Stimulated activated memory B cell treated with anti-CD40 and anti-IgM and Interleukin-4, amounts not matched to agents 10 μg/mL and 1 μg/mL and 100 μg/mL, for 72 hours (primary cell): ENCODE measurements at regions not wholly inside any gene's neighbourhood (a gene's known extent, or its start where the extent isn't known, plus 50 kb on each side); places are given as distances from the start of the nearest gene placed in this dataset.
"Not testable (repeated sequence)": the region's sequence is repeated elsewhere in the genome, so short reads cannot be mapped to it uniquely, and the experiment has no call there.

Experiments used
- ATAC-seq: fragments of 150-1000 bp; cut with Tn5 transposase; 2 replicates; pipeline ENCODE4 v1.10.0; 2021
- H3K27ac Mint-ChIP-seq: one replicate; pipeline ENCODE4 v1.8.0; 2022; ENCODE audit warnings: mild to moderate bottlenecking, mixed read lengths
- H3K27me3 Mint-ChIP-seq: one replicate; pipeline ENCODE4 v1.8.0; 2022; ENCODE audit warnings: mixed read lengths
- H3K36me3 Mint-ChIP-seq: one replicate; pipeline ENCODE4 v1.8.0; 2022; ENCODE audit warnings: mixed read lengths
- H3K4me1 Mint-ChIP-seq: one replicate; pipeline ENCODE4 v1.8.0; 2022; ENCODE audit warnings: mixed read lengths
- H3K4me3 Mint-ChIP-seq: one replicate; pipeline ENCODE4 v1.8.0; 2022; ENCODE audit warnings: mild to moderate bottlenecking, moderate library complexity, mixed read lengths
- H3K9me3 Mint-ChIP-seq: one replicate; pipeline ENCODE4 v1.8.0; 2022; ENCODE audit warnings: mixed read lengths

DNA sequence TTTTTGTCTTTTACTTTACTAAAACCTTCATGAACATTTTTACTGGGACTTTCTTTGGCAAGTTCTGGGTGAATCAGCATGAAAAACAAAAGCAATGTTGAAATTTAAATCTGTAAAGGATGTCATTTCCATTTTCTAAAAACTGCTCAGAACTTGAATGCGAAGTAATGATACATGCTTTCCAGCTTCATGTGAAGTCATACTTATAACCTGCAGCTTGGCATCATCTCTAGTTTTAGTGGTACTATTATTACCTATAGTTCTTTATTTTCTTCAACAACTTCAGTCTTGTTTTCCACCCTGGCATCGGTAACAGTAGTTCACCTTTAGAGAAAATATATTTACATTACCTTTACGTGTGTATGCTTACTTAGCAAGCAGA is 421.4 kb upstream of the DIPK2B start:
- Mint-ChIP-seq H3K4me3 (no peak overlapping the region), H3K4me1 (no peaks in the 10 kb centered on the region), H3K27me3 (no peaks in the 10 kb centered on the region), H3K27ac (no peak overlapping the region), H3K9me3 (peaks cover 4% of the 10 kb centered on the region), H3K36me3 (no peaks in the 10 kb centered on the region)
- no peak for ATAC-seq

DNA sequence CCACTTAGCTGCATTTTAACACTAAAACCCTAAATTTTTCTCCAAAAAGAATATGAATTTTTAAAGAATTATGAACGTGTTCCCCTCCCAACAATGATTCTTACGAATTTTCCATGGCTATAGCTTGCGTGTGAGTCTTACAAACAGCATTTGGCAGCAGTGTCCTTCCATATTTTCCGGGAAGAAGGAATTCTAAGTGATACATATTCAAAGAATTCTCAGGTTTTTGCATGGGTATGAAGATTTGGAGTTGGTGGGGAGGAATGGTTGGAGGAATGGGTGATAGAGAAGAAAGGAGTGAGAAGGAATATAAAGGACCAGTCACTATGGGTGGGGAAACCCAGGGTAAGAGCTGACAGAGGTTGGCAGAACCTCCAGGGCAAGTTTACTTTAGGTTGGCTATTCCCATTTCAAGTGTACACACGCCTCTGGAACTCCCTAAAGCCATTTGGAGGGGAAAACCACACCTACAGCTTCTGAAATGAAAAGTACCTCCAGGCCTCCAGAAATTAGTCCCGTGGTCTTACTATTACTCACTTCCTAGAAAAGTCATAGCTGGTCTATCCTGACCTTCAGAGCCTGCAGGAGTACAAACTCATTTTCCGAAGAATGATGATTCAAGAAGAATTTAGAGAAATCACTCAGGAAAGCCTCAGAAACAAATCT is 420.8 kb upstream of the DIPK2B start:
- no peaks in the 10 kb centered on the region for H3K4me1 Mint-ChIP-seq
- H3K36me3 Mint-ChIP-seq = no peaks in the 10 kb centered on the region

DNA sequence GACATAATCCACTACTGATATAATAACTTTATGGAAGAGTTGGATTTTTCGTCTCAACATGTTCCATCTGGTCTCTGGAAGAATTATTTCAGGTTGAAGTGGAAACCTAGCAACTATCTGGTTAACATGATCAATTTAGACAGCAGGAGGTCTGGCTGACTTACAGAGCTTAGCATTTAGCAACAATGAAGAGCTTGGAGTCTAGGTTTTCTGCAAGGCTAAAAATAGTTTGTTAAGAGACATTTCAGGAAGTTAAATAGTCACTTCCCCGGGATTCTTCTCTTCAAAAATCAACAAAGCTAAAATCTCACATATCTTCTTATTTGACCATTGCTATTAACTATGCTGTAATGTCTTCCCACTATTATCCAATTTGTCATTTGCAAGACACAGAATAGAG is 418.6 kb upstream of the DIPK2B start:
- H3K27ac Mint-ChIP-seq = no peak overlapping the region
- ATAC-seq = no peak

More for the DNA sequence above, 420.8 kb upstream of the DIPK2B start:
- Mint-ChIP-seq H3K4me3 (no peak overlapping the region), H3K9me3 (peaks cover 3% of the 10 kb centered on the region), H3K27ac (no peak overlapping the region), H3K27me3 (no peaks in the 10 kb centered on the region)
- ATAC-seq = peak; percentile 61

DNA sequence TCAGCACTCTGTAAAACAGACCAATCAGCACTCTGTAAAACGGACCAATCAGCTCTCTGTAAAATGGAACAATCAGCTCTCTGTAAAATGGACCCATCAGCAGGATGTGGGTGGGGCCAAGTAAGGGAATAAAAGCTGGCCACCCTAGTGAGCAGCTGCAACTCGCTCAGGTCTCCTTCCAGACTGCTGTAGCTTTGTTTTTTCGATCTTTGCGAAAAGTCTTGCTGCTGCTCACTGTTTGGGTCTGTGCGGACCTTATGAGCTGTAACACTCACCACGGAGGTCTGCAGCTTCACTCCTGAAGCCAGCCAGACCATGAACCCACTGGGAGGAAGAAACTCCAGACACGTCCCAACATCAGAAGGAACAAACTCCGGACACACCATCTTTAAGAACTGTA is 414.9 kb upstream of the DIPK2B start:
- not testable (repeated sequence) for H3K27ac Mint-ChIP-seq

More for the DNA sequence above, 418.6 kb upstream of the DIPK2B start:
- Mint-ChIP-seq H3K9me3 (peaks cover 3% of the 10 kb centered on the region), H3K27me3 (no peaks in the 10 kb centered on the region), H3K4me1 (no peaks in the 10 kb centered on the region), H3K4me3 (no peak overlapping the region), H3K36me3 (no peaks in the 10 kb centered on the region)

DNA sequence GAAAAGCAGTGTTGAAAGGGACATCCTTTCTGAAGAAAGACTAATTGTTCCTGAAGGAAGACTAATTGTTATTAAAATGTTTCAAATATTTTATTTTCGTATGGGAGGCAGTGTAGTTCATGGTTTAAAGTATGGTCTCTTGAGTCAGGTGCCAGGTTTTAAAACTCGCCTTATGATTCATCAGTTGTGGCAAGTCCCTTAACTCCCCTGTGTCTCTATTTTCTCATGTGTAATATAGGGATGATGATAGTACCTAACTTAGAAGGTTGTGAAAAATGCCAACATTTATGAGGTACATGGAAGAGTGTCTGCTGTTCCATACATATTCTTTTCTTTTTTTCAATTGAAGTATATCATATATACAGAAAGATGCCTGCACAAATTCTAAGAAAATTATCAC is 414.2 kb upstream of the DIPK2B start:
- H3K4me3 Mint-ChIP-seq = no peak overlapping the region
- H3K27ac Mint-ChIP-seq = no peak overlapping the region
- H3K4me1 Mint-ChIP-seq = no peaks in the 10 kb centered on the region
- H3K27me3 Mint-ChIP-seq = no peaks in the 10 kb centered on the region
- ATAC-seq = no peak
- peaks cover 9% of the 10 kb centered on the region for H3K9me3 Mint-ChIP-seq
- H3K36me3 Mint-ChIP-seq = no peaks in the 10 kb centered on the region

More for the DNA sequence above, 414.9 kb upstream of the DIPK2B start:
- not testable (repeated sequence) for H3K4me3 Mint-ChIP-seq, H3K36me3 Mint-ChIP-seq, ATAC-seq, H3K27me3 Mint-ChIP-seq, H3K4me1 Mint-ChIP-seq, H3K9me3 Mint-ChIP-seq

DNA sequence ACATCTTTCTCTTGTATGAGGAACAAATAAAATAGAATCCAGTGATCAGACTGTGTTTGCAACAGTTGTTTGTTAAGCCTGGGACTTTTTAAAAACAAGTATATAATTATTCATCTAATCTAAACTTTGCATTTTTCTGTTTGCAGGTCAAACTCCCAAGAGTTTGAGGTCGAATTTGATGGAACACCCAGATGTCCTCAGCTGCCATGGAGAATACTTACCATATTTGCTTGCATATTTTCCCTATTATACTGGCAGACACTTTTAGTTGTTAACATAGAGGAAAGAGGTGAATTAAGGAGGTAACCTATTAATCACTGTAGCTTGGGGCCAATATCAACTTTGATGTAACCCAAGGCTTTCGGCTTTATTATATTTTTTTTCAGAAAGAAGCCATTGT is 401.5 kb upstream of the DIPK2B start:
- peaks cover 6% of the 10 kb centered on the region for H3K9me3 Mint-ChIP-seq
- H3K4me1 Mint-ChIP-seq = no peaks in the 10 kb centered on the region
- no peak overlapping the region for H3K4me3 Mint-ChIP-seq
- H3K27ac Mint-ChIP-seq = no peak overlapping the region
- no peaks in the 10 kb centered on the region for H3K36me3 Mint-ChIP-seq
- ATAC-seq = no peak
- no peaks in the 10 kb centered on the region for H3K27me3 Mint-ChIP-seq

DNA sequence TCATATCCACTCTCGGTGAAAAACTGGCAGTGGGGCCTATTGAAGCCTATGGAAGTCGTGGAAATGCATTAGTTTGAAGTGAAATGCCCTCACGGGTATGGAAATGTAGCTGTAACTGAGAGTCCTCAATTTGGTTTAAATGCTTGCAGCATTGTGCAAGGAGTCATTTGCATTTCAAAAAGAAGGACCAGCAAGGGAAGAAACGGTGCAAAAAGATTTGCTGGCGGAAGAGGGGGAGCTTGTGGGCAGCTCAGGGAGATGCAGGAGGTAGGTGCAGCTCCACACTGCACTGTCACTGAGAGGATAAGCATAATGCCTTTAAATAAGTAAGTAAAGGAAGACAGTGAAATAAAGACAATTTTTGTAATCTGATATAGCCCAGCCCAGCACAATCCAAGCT is 400.4 kb upstream of the DIPK2B start:
- Mint-ChIP-seq H3K27me3 (no peaks in the 10 kb centered on the region), H3K9me3 (peaks cover 2% of the 10 kb centered on the region), H3K36me3 (no peaks in the 10 kb centered on the region), H3K4me3 (no peak overlapping the region), H3K4me1 (peaks cover 9% of the 10 kb centered on the region), H3K27ac (no peak overlapping the region)
- ATAC-seq = no peak

DNA sequence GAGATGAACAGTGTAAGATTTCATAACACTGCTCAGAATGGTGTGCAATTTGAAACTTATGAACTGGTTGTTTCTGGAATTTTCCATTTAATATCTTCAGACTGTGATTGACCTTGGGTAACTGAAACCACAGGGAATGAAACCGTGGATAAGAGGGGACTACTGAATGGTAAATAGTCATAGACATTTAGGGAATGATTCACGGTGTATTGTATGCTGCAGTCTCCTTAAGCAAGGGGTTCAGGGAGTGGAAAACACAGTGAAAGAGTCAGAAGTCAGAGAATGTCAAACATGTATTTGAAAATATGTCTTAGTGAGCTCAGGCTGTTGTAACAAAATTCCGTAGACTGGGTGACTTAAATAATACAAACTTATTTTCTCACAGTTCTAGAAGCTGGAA is 398.2 kb upstream of the DIPK2B start:
- Mint-ChIP-seq H3K4me1 (peaks cover 9% of the 10 kb centered on the region), H3K9me3 (no peaks in the 10 kb centered on the region), H3K27me3 (no peaks in the 10 kb centered on the region), H3K4me3 (no peak overlapping the region), H3K36me3 (no peaks in the 10 kb centered on the region), H3K27ac (no peak overlapping the region)
- no peak for ATAC-seq

DNA sequence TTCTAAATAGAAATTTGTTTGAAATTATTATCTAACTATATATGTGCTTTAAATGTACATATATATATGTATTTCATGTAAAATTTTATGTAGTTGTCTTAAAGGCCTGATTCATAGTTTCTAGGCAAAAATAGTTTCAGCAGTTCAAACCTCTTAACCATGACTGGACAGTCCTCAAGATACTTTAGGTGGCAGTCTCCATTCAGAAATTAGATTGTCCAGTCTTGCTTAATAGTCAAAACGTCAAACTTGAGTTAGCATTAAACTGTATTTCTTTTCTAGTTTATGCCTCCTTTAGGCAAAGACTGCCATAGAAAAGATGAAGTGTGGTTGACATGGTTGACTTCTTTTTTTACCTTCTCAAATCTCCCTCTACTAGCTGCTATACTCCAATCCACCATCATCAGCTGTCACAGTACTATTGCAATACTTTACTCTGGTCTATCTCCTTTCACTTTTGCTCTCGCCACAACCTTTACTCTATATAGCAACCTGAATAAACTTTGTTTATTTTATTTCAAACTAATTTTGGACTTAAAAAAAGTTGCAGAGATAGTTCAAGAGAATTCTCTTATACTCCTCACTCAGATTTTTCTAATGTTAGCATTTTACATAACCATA is 395.6 kb upstream of the DIPK2B start:
- Mint-ChIP-seq H3K27me3 (no peaks in the 10 kb centered on the region), H3K27ac (no peak overlapping the region), H3K36me3 (no peaks in the 10 kb centered on the region), H3K9me3 (no peaks in the 10 kb centered on the region), H3K4me1 (peaks cover 9% of the 10 kb centered on the region), H3K4me3 (no peak overlapping the region)
- no peak for ATAC-seq

DNA sequence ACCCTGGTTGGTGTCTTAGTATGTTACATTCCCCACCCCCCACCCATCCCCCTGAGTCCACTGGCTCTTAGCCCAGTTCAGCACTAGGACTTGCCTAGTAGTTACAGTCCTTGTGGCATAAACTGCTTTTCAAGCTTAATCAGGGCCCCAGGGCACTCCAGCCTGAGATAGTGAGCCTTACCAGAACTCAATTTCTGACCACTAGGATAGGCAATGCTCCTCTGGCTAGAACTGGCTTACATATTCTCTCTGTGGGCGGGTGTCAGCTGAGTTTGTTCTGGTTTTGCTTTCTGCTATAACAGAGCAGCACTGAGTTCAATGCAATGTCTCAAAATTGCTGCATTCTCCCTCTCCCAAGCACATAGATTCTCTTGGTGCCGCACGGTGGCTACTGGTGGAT is 391.4 kb upstream of the DIPK2B start:
- no peak for ATAC-seq

DNA sequence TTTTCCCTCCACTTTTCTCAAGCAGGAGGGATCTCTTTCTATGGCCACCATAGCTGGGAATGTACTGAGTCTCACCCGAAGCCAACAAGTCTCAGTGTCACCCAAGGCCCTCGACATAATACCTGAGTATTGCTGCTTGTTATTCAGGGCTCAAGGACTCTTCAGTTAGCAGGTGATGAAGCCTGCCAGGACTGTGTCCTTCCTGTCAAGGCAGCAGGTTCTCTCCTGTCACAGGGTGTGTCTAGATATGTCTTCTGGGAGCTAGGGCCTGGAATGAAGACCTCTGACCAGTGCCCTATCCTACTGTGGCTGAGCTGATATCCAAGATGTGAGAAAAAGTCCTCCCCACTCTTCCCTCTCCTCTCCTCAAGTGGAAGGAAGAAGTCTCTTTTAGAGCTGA is 391.0 kb upstream of the DIPK2B start:
- Mint-ChIP-seq H3K9me3 (peaks cover 3% of the 10 kb centered on the region), H3K27me3 (no peaks in the 10 kb centered on the region), H3K4me3 (no peak overlapping the region)

More for the DNA sequence above, 391.4 kb upstream of the DIPK2B start:
- no peaks in the 10 kb centered on the region for H3K27me3 Mint-ChIP-seq
- H3K4me1 Mint-ChIP-seq = peaks cover 9% of the 10 kb centered on the region
- H3K9me3 Mint-ChIP-seq = peaks cover 3% of the 10 kb centered on the region
- no peak overlapping the region for H3K4me3 Mint-ChIP-seq
- H3K36me3 Mint-ChIP-seq = no peaks in the 10 kb centered on the region
- H3K27ac Mint-ChIP-seq = no peak overlapping the region

DNA sequence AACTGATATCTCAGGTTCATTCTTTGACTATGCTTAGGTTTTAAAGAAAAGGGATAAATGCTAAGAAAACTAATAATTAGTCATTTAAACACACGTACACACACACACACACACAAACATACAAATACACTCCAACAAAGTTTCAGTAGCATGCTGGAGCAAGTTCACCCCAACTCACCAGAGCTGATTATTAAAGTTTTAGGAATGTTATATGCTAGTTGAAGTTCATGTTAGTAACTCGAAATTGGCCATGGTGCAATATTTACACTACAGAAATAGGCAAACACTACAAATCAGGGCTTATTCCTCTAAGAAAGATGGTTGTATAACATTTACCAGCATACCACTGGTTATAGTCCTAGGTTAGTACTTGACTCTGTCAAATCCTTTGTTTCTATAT is 384.0 kb upstream of the DIPK2B start:
- H3K4me3 Mint-ChIP-seq = no peak overlapping the region

More for the DNA sequence above, 391.0 kb upstream of the DIPK2B start:
- Mint-ChIP-seq H3K27ac (no peak overlapping the region), H3K36me3 (no peaks in the 10 kb centered on the region), H3K4me1 (peaks cover 4% of the 10 kb centered on the region)
- ATAC-seq = no peak

DNA sequence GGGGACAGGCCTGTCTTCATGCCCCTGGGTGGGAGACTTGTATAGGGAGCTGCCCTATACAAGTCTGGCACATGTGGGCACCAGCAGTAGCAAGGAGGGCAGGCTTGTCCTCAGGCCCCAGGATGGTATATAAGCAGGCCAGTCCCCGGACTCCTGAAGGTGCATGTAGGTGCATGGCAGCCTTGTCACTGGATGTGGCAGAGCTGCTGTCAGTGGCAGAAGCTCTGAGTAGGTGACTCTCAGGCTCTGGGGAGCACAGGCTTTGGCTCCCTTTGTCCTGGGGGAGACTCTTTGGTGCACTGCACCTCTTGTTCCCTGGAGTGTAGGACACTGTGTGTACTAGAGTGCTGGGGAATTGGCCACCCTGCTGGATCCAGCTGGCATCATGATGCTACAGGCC is 376.7 kb upstream of the DIPK2B start:
- no peak overlapping the region for H3K4me3 Mint-ChIP-seq
- ATAC-seq = no peak
- peaks cover 11% of the 10 kb centered on the region for H3K9me3 Mint-ChIP-seq
- H3K27me3 Mint-ChIP-seq = no peaks in the 10 kb centered on the region
- H3K27ac Mint-ChIP-seq = no peak overlapping the region
- H3K4me1 Mint-ChIP-seq = no peaks in the 10 kb centered on the region
- H3K36me3 Mint-ChIP-seq = peaks cover 13% of the 10 kb centered on the region

More for the DNA sequence above, 384.0 kb upstream of the DIPK2B start:
- no peak for ATAC-seq
- H3K4me1 Mint-ChIP-seq = no peaks in the 10 kb centered on the region
- no peaks in the 10 kb centered on the region for H3K27me3 Mint-ChIP-seq
- peaks cover 6% of the 10 kb centered on the region for H3K36me3 Mint-ChIP-seq
- peaks cover 9% of the 10 kb centered on the region for H3K9me3 Mint-ChIP-seq
- H3K27ac Mint-ChIP-seq = no peak overlapping the region

DNA sequence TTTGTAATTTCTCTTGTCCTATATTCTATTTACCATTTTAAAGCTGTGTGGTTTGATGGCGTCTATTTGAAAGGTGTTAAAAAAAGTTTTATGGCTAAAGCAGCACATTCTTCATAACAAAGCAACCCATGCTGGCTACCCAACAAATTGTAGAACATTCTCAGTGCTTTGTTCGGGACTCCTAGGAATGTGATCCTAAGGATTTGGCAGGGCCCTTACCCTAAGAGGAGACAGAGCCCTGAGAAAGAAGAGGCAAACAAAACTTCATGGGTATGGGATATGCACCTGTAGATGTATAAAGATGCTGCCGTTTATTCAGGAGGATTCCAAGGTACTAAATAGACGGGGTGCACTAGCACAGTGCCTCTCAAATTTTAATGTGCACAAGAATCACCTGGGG is 370.8 kb upstream of the DIPK2B start:
- H3K27me3 Mint-ChIP-seq = no peaks in the 10 kb centered on the region
- H3K4me3 Mint-ChIP-seq = no peak overlapping the region
- no peaks in the 10 kb centered on the region for H3K9me3 Mint-ChIP-seq
- no peak for ATAC-seq
- no peaks in the 10 kb centered on the region for H3K36me3 Mint-ChIP-seq
- H3K27ac Mint-ChIP-seq = no peak overlapping the region
- no peaks in the 10 kb centered on the region for H3K4me1 Mint-ChIP-seq

DNA sequence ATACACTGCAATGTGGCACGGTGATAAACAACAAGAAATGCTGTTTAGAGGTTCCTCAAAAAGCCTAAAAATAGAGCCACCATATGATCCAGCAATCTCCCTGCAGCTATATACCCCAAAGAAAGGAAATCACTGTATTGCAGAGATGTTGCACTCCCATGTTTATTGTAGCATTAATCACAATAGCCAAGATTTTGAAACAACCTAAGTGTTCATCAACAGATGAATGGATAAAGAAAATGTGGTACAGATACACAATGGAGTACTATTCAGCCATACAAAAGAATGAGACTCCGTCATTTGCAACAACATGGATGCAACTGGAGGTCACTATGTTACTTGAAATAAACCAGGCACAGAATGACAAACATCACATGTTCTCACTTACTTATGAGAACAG is 365.8 kb upstream of the DIPK2B start:
- peaks cover 8% of the 10 kb centered on the region for H3K27me3 Mint-ChIP-seq
- no peaks in the 10 kb centered on the region for H3K36me3 Mint-ChIP-seq
- no peak overlapping the region for H3K27ac Mint-ChIP-seq
- no peaks in the 10 kb centered on the region for H3K4me1 Mint-ChIP-seq
- no peaks in the 10 kb centered on the region for H3K9me3 Mint-ChIP-seq
- ATAC-seq = no peak
- no peak overlapping the region for H3K4me3 Mint-ChIP-seq

DNA sequence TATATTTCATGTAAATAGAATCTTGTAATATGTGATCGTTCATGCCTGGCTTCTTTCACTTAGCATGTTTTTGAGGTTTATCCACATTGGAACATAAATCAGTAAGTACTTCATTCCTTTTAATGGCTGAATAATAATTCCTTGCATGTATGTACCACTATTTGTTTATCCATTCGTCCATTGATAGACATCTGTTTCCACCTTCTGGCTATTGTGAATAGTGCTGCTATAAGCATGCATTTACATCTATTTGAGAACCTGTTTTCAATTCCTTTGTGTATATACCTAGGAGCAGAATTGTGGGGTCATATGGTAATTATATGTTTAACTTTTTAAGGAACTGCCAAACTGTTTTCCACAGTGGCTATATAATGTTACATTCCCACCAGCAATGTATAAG is 356.7 kb upstream of the DIPK2B start:
- peaks cover 2% of the 10 kb centered on the region for H3K9me3 Mint-ChIP-seq
- H3K36me3 Mint-ChIP-seq = no peaks in the 10 kb centered on the region
- H3K27ac Mint-ChIP-seq = no peak overlapping the region
- H3K27me3 Mint-ChIP-seq = peaks cover 15% of the 10 kb centered on the region
- H3K4me3 Mint-ChIP-seq = no peak overlapping the region
- no peak for ATAC-seq
- H3K4me1 Mint-ChIP-seq = no peaks in the 10 kb centered on the region
